AG04450 (cell line): ENCODE measurements at regions not wholly inside any gene's neighbourhood (a gene's known extent, or its start where the extent isn't known, plus 50 kb on each side); places are given as distances from the start of the nearest gene placed in this dataset.

ENCODE experiments used
- CTCF ChIA-PET: fragments of 300-600, 350-600 bp; formaldehyde crosslinking; extraction: SDS; loops from one replicate; lab custom pipeline; 2022; ENCODE audit warnings: antibody characterized with exemption, inconsistent platforms; lab: Charles Lee
- POLR2A ChIA-PET: fragments of 350-600 bp; formaldehyde crosslinking; extraction: SDS; loops from one replicate; lab custom pipeline; 2021; ENCODE audit warnings: antibody characterized with exemption, inconsistent platforms; lab: Yijun Ruan, JAX
- DNase-seq: peaks from one replicate; pipeline ENCODE4 v3.0.0-alpha.2; 2011; ENCODE audit warnings: low read depth, low spot score
- H3K27ac ChIP-seq: one replicate; pipeline ENCODE4 v1.5.1; 2012; ENCODE audit warnings: low read depth, low read length, control low read depth
- H3K27me3 ChIP-seq: one replicate; pipeline ENCODE4 v1.6.0; 2012; ENCODE audit warnings: low read length; ENCODE audit not compliant: control insufficient read depth, insufficient read depth
- H3K4me3 ChIP-seq: 2 replicates; pipeline ENCODE4 v1.5.1; 2011; ENCODE audit warnings: mild to moderate bottlenecking, low read depth, low read length, control low read depth
- H3K9me3 ChIP-seq: 2 replicates; pipeline ENCODE4 v1.5.1; 2012; ENCODE audit warnings: low read length; ENCODE audit not compliant: control insufficient read depth, insufficient read depth
- CTCF ChIP-seq: IDR thresholded peaks from 2 replicates; pipeline ENCODE4 v1.5.1; 2011; ENCODE audit warnings: low read depth, low read length, control low read depth, inconsistent platforms

GRCh38 chr1:99590578-99591209 is 55.2 kb upstream of the PALMD start:
- peak overlapping the region; percentile 73 for H3K27ac ChIP-seq
- no peak for TF ChIP-seq CTCF
- CTCF ChIA-PET = no interaction called here
- peak; percentile 38 for DNase-seq
- no peak overlapping the region for H3K4me3 ChIP-seq
- H3K9me3 ChIP-seq = peaks cover 3% of the 10 kb centered on the region; the same call in 1 of the 2 replicates
- POLR2A ChIA-PET = interaction anchor here (0.8 kb wide), 1 partner anchor 33 kb away, joined by 3 read pairs; no protein-coding TSS in a partner anchor
- no peaks in the 10 kb centered on the region for H3K27me3 ChIP-seq

GRCh38 chr1:99591886-99592285 is 54.0 kb upstream of the PALMD start:
- TF ChIP-seq CTCF = no peak
- Histone ChIP-seq H3K27me3 (no peaks in the 10 kb centered on the region), H3K4me3 (no peak overlapping the region), H3K27ac (no peak overlapping the region), H3K9me3 (peaks cover 3% of the 10 kb centered on the region; the same call in 1 of the 2 replicates)
- ChIA-PET CTCF (no interaction called here), POLR2A (no interaction called here)
- DNase-seq = no peak

GRCh38 chr1:99594205-99594604 is 51.7 kb upstream of the PALMD start:
- POLR2A ChIA-PET = no interaction called here
- DNase-seq = no peak
- no peak overlapping the region for H3K27ac ChIP-seq
- no peak for TF ChIP-seq CTCF
- no peaks in the 10 kb centered on the region for H3K27me3 ChIP-seq
- no peak overlapping the region for H3K4me3 ChIP-seq
- peaks cover 3% of the 10 kb centered on the region; the same call in 1 of the 2 replicates for H3K9me3 ChIP-seq
- CTCF ChIA-PET = interaction anchor here (1.5 kb wide), 1 partner anchor 29 kb away, joined by 3 read pairs; no protein-coding TSS in a partner anchor

- DNase-seq = no peak
- H3K27ac ChIP-seq = no peak overlapping the region
- no peak for TF ChIP-seq CTCF
- H3K27me3 ChIP-seq = no peaks in the 10 kb centered on the region
- H3K9me3 ChIP-seq = peaks cover 3% of the 10 kb centered on the region; the same call in 1 of the 2 replicates
- ChIA-PET POLR2A (no interaction called here), CTCF (interaction anchor here (0.9 to 1.5 kb wide), 2 partner anchors 29 to 113 kb away, joined by 3 read pairs; no protein-coding TSS in a partner anchor)
- no peak overlapping the region for H3K4me3 ChIP-seq
Observed at GRCh38 chr1:99595041-99595440, 50.9 kb upstream of the PALMD start.

- no peak for DNase-seq
- ChIA-PET CTCF (interaction anchor here (0.6 to 1.5 kb wide), 4 partner anchors 15 to 113 kb away, joined by 3 to 5 read pairs (median 3); no protein-coding TSS in a partner anchor), POLR2A (no interaction called here)
- TF ChIP-seq CTCF = no peak
- no peak overlapping the region for H3K27ac ChIP-seq
- peaks cover 3% of the 10 kb centered on the region; the same call in 1 of the 2 replicates for H3K9me3 ChIP-seq
- H3K4me3 ChIP-seq = no peak overlapping the region
- H3K27me3 ChIP-seq = no peaks in the 10 kb centered on the region
Observed at GRCh38 chr1:99595441-99595840, 50.5 kb upstream of the PALMD start.
